NCI-H187 (cell line): ENCODE measurements at regions not wholly inside any gene's neighbourhood (a gene's known extent, or its start where the extent isn't known, plus 50 kb on each side); places are given as distances from the start of the nearest gene placed in this dataset.

Source experiments
- DNase-seq, 2 experiments: peaks; one replicate each; lab custom pipeline; 2025; lab: John Stamatoyannopoulos, UW

GRCh38 chr4:141921293-141921692 lies 284.9 kb downstream of the IL15 start:
- no peak for DNase-seq

GRCh38 chr4:141922236-141922635 lies 285.9 kb downstream of the IL15 start:
- no peak for DNase-seq

- DNase-seq = no peak
Measured at GRCh38 chr4:141926406-141926805, 290.0 kb downstream of the IL15 start.

- DNase-seq = no peak
Measured at GRCh38 chr4:141932490-141932889, 296.1 kb downstream of the IL15 start.

GRCh38 chr4:141933978-141934377 lies 297.6 kb downstream of the IL15 start:
- DNase-seq = no peak

GRCh38 chr4:141955696-141956095 lies 319.3 kb downstream of the IL15 start:
- no peak for DNase-seq

GRCh38 chr4:141957416-141957815 lies 321.0 kb downstream of the IL15 start:
- DNase-seq = no peak

GRCh38 chr4:141962486-141962885 lies 326.1 kb downstream of the IL15 start:
- DNase-seq = no peak

- no peak for DNase-seq
Measured at GRCh38 chr4:141971869-141972268, 335.5 kb downstream of the IL15 start.

- DNase-seq = no peak
Measured at GRCh38 chr4:141972950-141973349, 336.6 kb downstream of the IL15 start.
